ENCODE measurements at regions not wholly inside any gene's neighbourhood (a gene's known extent, or its start where the extent isn't known, plus 50 kb on each side); places are given as distances from the start of the nearest gene placed in this dataset.

DNA sequence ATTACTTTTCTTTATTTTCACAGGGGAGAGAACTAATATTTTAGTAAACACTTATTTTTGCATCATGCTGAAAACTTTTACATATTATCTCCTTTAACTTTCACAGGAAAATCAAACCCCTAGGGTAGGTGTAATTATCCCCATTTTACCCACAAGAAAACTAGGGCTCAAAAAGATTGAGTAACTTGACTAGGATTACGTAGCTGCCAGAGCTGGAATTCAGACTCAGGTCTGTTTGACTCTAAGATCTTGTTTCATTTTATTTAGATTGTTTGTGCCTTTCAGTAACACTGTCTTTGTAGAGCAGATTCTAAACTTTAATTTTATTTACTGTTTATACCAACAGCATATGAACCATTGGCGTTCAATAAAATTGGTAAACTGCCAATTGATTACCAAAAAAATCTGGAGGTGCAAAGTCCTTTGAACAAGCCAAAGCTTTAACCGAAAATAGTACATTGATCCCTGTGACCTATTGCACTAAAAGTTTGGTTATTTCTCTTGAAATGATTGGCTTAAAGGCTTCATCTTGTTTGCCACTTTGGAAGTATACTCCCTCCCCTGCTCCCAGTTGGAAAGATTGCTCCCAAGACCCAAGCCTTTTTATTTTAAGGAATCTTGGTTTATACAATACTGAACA, 71.0 kb upstream of the WDR26 start:
- TF ChIP-seq EZH2 (IDR thresholded peaks at IDR 0.05; ENCODE audit: insufficient read depth, low read length): no peak
- TF ChIP-seq, protein P1, sequence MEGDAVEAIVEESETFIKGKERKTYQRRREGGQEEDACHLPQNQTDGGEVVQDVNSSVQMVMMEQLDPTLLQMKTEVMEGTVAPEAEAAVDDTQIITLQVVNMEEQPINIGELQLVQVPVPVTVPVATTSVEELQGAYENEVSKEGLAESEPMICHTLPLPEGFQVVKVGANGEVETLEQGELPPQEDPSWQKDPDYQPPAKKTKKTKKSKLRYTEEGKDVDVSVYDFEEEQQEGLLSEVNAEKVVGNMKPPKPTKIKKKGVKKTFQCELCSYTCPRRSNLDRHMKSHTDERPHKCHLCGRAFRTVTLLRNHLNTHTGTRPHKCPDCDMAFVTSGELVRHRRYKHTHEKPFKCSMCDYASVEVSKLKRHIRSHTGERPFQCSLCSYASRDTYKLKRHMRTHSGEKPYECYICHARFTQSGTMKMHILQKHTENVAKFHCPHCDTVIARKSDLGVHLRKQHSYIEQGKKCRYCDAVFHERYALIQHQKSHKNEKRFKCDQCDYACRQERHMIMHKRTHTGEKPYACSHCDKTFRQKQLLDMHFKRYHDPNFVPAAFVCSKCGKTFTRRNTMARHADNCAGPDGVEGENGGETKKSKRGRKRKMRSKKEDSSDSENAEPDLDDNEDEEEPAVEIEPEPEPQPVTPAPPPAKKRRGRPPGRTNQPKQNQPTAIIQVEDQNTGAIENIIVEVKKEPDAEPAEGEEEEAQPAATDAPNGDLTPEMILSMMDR (IDR thresholded peaks at IDR 0.05; ENCODE audit: insufficient read depth, low read depth, low read length): no peak

Data from astrocyte (in vitro differentiated cells and primary cell).